ENCODE measurements at regions not wholly inside any gene's neighbourhood (a gene's known extent, or its start where the extent isn't known, plus 50 kb on each side); places are given as distances from the start of the nearest gene placed in this dataset.
"Not testable (repeated sequence)": the region's sequence is repeated elsewhere in the genome, so short reads cannot be mapped to it uniquely, and the experiment has no call there.

DNA sequence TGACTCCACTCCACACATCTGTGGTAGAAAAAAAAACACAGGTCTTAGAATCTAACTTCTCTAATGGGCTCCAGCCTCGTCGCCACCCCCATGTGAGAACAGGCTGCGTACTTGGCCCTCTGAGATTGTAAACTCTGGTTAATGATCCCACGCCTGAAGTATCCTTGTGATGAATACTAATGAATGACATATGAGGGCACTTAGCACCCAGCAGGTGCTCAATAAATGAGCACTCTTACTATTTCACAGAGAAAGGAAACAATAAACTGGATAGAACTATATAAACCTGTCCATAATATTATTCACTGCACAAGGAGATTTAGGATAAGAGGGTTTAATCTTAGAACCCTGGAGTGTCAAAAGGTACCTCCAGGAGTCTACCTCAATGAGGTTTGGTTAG, 310.1 kb upstream of the HNRNPA3 start:
- Histone ChIP-seq H3K27me3 (ENCODE audit: control insufficient read depth, insufficient read depth, low read length, poor library complexity, severe bottlenecking) (no peaks in the 10 kb centered on the region), H3K36me3 (ENCODE audit: control insufficient read depth, insufficient read depth, low read length) (no peaks in the 10 kb centered on the region), H3K4me3 (ENCODE audit: insufficient read depth, low read depth, low read length) (no peak overlapping the region), H3K4me1 (ENCODE audit: control insufficient read depth, insufficient read depth, low read length) (no peaks in the 10 kb centered on the region), H3K9me3 (ENCODE audit: control insufficient read depth, low read length) (no peaks in the 10 kb centered on the region), H3K27ac (ENCODE audit: insufficient read depth, low read depth, low read length, poor library complexity, severe bottlenecking) (no peak overlapping the region)
- 92 to 93% methylated on average over 4 of the region's 4 CpGs for WGBS, 2 experiments

DNA sequence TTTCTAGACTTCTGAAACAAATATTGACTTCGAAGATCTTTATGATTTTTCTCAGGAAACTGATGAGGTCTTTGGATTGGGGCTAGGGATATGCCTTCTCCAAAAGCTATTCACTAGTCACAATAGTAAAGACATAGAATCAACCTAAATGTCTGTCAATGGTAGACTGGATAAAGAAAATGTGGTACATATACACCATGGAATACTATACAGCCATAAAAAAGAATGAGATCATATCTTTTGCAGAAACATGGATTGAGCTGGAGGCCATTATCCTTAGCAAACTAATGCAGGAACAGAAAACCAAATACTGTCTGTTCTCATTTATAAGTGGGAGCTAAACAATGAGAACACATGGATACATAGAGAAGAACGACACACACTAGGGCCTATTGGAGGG, 308.5 kb upstream of the HNRNPA3 start:
- not testable (repeated sequence) for H3K27me3 ChIP-seq (ENCODE audit: control insufficient read depth, insufficient read depth, low read length, poor library complexity, severe bottlenecking); H3K36me3 ChIP-seq (ENCODE audit: control insufficient read depth, insufficient read depth, low read length); H3K4me3 ChIP-seq (ENCODE audit: insufficient read depth, low read depth, low read length); H3K9me3 ChIP-seq (ENCODE audit: control insufficient read depth, low read length); H3K4me1 ChIP-seq (ENCODE audit: control insufficient read depth, insufficient read depth, low read length); H3K27ac ChIP-seq (ENCODE audit: insufficient read depth, low read depth, low read length, poor library complexity, severe bottlenecking)
- WGBS, 2 experiments = 100% methylated on average over 1 to 2 of the region's 2 CpGs

DNA sequence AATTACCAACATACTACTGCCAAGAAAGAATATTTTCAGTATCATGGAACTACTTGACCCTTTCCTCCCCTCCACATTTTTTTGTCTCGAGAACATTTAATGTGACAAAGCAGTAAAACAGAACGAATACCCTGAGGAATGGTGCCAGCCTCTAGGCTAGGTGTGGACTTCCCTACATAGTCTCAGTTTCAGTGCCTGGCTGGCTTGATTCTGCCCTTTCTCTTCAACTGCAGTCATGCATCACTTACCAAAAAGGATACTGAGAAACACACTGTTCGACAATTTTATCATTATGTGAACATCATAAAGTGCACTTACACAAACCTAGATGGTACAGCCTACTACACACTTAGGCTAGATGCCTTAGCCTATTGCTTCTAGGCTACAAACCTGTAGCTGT, 305.3 kb upstream of the HNRNPA3 start:
- Histone ChIP-seq H3K27ac (ENCODE audit: insufficient read depth, low read depth, low read length, poor library complexity, severe bottlenecking) (no peak overlapping the region), H3K4me1 (ENCODE audit: control insufficient read depth, insufficient read depth, low read length) (no peaks in the 10 kb centered on the region), H3K27me3 (ENCODE audit: control insufficient read depth, insufficient read depth, low read length, poor library complexity, severe bottlenecking) (no peaks in the 10 kb centered on the region), H3K36me3 (ENCODE audit: control insufficient read depth, insufficient read depth, low read length) (no peaks in the 10 kb centered on the region), H3K9me3 (ENCODE audit: control insufficient read depth, low read length) (no peaks in the 10 kb centered on the region), H3K4me3 (ENCODE audit: insufficient read depth, low read depth, low read length) (no peak overlapping the region)
- WGBS, 2 experiments = 75 to 79% methylated on average over 3 of the region's 3 CpGs

DNA sequence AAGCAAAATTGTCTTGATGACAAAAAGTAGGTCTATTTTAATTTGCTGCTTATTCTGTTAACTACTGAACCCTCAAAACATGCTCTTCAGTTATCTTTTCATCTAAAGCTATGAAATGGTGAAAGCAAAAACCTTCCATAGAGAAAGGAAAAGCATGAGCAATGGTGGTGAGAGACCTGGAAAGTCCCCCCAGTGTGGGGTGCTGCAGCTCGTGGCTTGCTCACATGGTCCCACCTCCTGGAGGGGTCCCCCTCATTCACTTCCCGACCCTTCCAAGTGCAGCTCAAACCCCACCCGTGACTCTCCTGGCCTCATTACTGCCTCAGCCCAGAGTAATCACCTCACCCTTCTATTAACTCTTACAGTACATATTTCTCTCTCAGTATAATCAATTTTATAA, 301.8 kb upstream of the HNRNPA3 start:
- Histone ChIP-seq H3K4me1 (ENCODE audit: control insufficient read depth, insufficient read depth, low read length) (no peaks in the 10 kb centered on the region), H3K27ac (ENCODE audit: insufficient read depth, low read depth, low read length, poor library complexity, severe bottlenecking) (no peak overlapping the region), H3K27me3 (ENCODE audit: control insufficient read depth, insufficient read depth, low read length, poor library complexity, severe bottlenecking) (no peaks in the 10 kb centered on the region), H3K9me3 (ENCODE audit: control insufficient read depth, low read length) (no peaks in the 10 kb centered on the region), H3K4me3 (ENCODE audit: insufficient read depth, low read depth, low read length) (no peak overlapping the region), H3K36me3 (ENCODE audit: control insufficient read depth, insufficient read depth, low read length) (no peaks in the 10 kb centered on the region)
- WGBS, 2 experiments = 85 to 90% methylated on average over 3 of the region's 3 CpGs

DNA sequence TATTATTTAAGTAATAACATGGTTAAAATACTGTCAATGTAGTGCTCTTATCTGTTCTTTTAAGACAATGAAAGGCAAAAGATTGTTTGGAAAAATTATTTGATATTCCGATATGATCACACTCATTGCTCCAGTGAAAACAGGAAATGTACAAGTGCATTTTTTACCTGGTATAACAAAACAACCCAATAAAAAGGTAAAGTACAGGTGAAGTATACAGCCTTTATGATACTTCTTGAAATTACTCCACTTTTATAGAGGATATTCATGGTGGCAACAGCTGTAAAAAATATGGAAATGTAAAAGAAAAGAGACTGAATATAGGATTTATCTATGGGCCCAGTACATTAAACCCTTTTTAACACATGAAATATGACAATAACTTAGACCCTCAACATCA, 298.6 kb upstream of the HNRNPA3 start:
- no peak overlapping the region for H3K4me3 ChIP-seq (ENCODE audit: insufficient read depth, low read depth, low read length)
- no peaks in the 10 kb centered on the region for H3K9me3 ChIP-seq (ENCODE audit: control insufficient read depth, low read length)
- no peaks in the 10 kb centered on the region for H3K36me3 ChIP-seq (ENCODE audit: control insufficient read depth, insufficient read depth, low read length)
- no peaks in the 10 kb centered on the region for H3K27me3 ChIP-seq (ENCODE audit: control insufficient read depth, insufficient read depth, low read length, poor library complexity, severe bottlenecking)
- 80% methylated on average over 1 of the region's 1 CpG; no CpG with 5 or more reads in 1 of the 2 experiments for WGBS, 2 experiments
- H3K27ac ChIP-seq (ENCODE audit: insufficient read depth, low read depth, low read length, poor library complexity, severe bottlenecking) = no peak overlapping the region
- no peaks in the 10 kb centered on the region for H3K4me1 ChIP-seq (ENCODE audit: control insufficient read depth, insufficient read depth, low read length)

DNA sequence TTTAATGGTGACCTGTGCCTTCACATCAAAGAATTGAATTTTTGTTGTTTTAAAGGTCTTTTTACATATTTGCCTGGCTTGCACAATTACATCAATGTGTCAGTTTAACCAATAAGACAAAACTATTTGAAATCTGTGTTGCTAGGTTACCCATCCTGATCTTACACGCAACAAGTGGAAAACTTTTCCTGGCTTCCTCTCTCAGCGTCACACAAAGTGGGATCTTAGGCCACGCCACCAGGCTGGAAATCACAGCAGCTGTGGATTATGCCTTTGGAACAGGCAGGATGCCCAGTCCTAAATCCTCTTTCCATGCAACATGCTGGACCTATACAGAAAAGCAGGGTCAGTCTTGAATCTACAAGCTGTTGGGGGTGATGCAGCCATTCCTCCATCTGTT, 298.2 kb upstream of the HNRNPA3 start:
- no peaks in the 10 kb centered on the region for H3K9me3 ChIP-seq (ENCODE audit: control insufficient read depth, low read length)
- no peak overlapping the region for H3K4me3 ChIP-seq (ENCODE audit: insufficient read depth, low read depth, low read length)
- no peaks in the 10 kb centered on the region for H3K36me3 ChIP-seq (ENCODE audit: control insufficient read depth, insufficient read depth, low read length)
- H3K27me3 ChIP-seq (ENCODE audit: control insufficient read depth, insufficient read depth, low read length, poor library complexity, severe bottlenecking) = no peaks in the 10 kb centered on the region
- no peaks in the 10 kb centered on the region for H3K4me1 ChIP-seq (ENCODE audit: control insufficient read depth, insufficient read depth, low read length)
- 95% methylated on average over 3 of the region's 3 CpGs for WGBS, 2 experiments
- no peak overlapping the region for H3K27ac ChIP-seq (ENCODE audit: insufficient read depth, low read depth, low read length, poor library complexity, severe bottlenecking)

DNA sequence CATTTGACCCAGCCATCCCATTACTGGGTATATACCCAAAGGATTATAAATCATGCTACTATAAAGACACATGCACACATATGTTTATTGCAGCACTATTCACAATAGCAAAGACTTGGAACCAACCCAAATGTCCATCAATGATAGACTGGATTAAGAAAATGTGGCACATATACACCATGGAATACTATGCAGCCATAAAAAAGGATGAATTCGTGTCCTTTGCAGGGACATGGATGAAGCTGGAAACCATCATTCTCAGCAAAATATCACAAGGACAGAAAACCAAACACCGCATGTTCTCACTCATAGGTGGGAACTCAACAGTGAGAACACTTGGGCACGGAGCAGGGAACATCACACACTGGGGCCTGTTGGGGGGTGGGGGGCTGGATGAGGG, 290.0 kb upstream of the HNRNPA3 start:
- H3K4me3 ChIP-seq (ENCODE audit: insufficient read depth, low read depth, low read length); H3K9me3 ChIP-seq (ENCODE audit: control insufficient read depth, low read length); H3K4me1 ChIP-seq (ENCODE audit: control insufficient read depth, insufficient read depth, low read length); H3K27ac ChIP-seq (ENCODE audit: insufficient read depth, low read depth, low read length, poor library complexity, severe bottlenecking); H3K27me3 ChIP-seq (ENCODE audit: control insufficient read depth, insufficient read depth, low read length, poor library complexity, severe bottlenecking); H3K36me3 ChIP-seq (ENCODE audit: control insufficient read depth, insufficient read depth, low read length): not testable (repeated sequence)
- WGBS, 2 experiments = 90 to 93% methylated on average over 2 to 3 of the region's 3 CpGs

DNA sequence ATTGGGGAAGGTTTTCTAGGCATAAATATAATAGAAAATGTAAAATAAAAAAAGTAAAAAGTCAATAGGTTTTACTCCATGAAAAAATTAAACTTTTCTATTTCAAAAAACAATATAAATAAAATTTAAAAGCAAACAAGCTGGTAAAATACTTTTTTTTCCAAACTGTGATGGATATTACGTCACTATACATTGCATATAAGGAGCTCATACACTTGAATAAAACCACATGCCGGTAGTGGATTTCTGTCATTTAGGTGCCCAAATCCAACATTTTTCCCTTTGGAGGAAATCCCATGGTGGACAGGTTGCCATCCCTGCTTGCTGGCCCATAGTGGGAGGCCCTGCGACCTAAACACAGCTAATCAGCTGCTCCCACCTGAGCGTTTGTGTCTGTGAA, 289.4 kb upstream of the HNRNPA3 start:
- no peaks in the 10 kb centered on the region for H3K9me3 ChIP-seq (ENCODE audit: control insufficient read depth, low read length)
- H3K4me1 ChIP-seq (ENCODE audit: control insufficient read depth, insufficient read depth, low read length) = no peaks in the 10 kb centered on the region
- no peaks in the 10 kb centered on the region for H3K36me3 ChIP-seq (ENCODE audit: control insufficient read depth, insufficient read depth, low read length)
- no peak overlapping the region for H3K27ac ChIP-seq (ENCODE audit: insufficient read depth, low read depth, low read length, poor library complexity, severe bottlenecking)
- H3K27me3 ChIP-seq (ENCODE audit: control insufficient read depth, insufficient read depth, low read length, poor library complexity, severe bottlenecking) = no peaks in the 10 kb centered on the region
- 93 to 96% methylated on average over 4 of the region's 4 CpGs for WGBS, 2 experiments
- H3K4me3 ChIP-seq (ENCODE audit: insufficient read depth, low read depth, low read length) = no peak overlapping the region

DNA sequence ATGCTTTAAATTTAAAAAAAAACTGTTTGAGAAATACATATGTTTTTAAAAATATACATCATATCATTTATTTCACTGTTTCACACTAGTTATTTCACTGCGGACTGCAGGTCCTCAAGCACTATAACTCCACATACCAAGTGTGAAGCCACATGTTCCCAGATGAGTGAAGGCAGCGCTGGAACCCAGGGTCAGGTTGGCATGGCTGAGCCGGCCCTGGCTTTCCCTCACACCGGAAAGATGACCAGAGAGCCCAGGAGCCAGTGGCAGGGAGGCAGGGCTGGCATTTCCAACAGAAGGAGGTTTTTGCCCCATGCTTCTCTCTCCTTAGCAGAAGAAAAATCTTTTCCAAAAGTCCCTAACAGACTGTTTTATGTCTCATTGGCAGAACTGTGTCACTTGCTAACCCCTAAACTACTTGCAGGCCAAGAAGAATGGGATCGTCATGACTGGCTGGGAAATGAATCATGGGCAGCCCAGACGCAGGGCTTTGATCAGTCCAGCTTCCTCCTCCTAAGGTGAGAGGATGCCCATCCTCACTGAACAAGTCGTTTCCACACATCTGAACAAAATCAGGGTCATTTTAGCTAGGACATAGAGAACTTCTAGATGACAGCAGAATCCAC, 287.6 kb upstream of the HNRNPA3 start:
- H3K27me3 ChIP-seq (ENCODE audit: control insufficient read depth, insufficient read depth, low read length, poor library complexity, severe bottlenecking) = no peaks in the 10 kb centered on the region
- no peaks in the 10 kb centered on the region for H3K36me3 ChIP-seq (ENCODE audit: control insufficient read depth, insufficient read depth, low read length)
- 86 to 88% methylated on average over 7 of the region's 7 CpGs for WGBS, 2 experiments
- H3K4me1 ChIP-seq (ENCODE audit: control insufficient read depth, insufficient read depth, low read length) = no peaks in the 10 kb centered on the region
- no peaks in the 10 kb centered on the region for H3K9me3 ChIP-seq (ENCODE audit: control insufficient read depth, low read length)
- no peak overlapping the region for H3K27ac ChIP-seq (ENCODE audit: insufficient read depth, low read depth, low read length, poor library complexity, severe bottlenecking)
- H3K4me3 ChIP-seq (ENCODE audit: insufficient read depth, low read depth, low read length) = no peak overlapping the region

DNA sequence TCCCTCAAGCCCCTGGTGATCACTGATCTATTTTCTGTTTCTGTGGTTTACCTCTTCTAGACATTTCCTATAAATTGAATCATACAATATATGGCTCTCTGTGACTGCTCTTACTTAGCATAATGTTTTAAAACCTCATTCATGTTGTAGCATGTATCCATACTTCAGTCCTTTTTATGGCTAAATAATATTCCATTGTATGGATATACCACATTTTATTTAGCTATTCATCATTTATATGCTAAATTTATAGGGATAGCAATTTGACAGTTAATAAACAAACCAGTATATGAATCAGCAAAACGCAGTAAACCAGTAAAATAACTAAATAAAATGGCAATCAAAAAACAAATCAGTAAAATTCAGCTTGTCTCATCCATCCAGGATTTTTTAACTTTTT, 286.1 kb upstream of the HNRNPA3 start:
- H3K27ac ChIP-seq (ENCODE audit: insufficient read depth, low read depth, low read length, poor library complexity, severe bottlenecking) = no peak overlapping the region
- no peaks in the 10 kb centered on the region for H3K36me3 ChIP-seq (ENCODE audit: control insufficient read depth, insufficient read depth, low read length)
- H3K4me3 ChIP-seq (ENCODE audit: insufficient read depth, low read depth, low read length) = no peak overlapping the region
- no peaks in the 10 kb centered on the region for H3K9me3 ChIP-seq (ENCODE audit: control insufficient read depth, low read length)
- 0% methylated on average over 1 of the region's 1 CpG for WGBS, 2 experiments
- no peaks in the 10 kb centered on the region for H3K4me1 ChIP-seq (ENCODE audit: control insufficient read depth, insufficient read depth, low read length)
- no peaks in the 10 kb centered on the region for H3K27me3 ChIP-seq (ENCODE audit: control insufficient read depth, insufficient read depth, low read length, poor library complexity, severe bottlenecking)

DNA sequence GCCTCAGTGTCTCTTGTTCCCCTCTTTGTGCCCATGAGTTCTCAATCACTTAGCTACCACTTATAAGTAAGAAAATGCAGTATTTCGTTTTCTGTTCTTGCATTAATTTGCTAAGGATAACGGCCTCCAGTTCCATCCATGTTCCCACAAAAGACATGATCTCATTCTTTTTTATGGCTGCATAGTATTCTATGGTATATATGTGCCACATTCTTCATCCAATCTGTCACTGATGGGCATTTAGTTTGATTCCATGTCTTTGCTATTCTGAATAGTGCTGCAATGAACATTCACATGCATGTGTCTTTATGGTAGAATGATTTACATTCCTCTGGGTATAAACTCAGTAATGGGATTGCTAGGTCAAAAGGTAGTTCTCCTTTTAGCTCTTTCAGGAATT, 283.2 kb upstream of the HNRNPA3 start:
- not testable (repeated sequence) for H3K4me3 ChIP-seq (ENCODE audit: insufficient read depth, low read depth, low read length); H3K9me3 ChIP-seq (ENCODE audit: control insufficient read depth, low read length); H3K36me3 ChIP-seq (ENCODE audit: control insufficient read depth, insufficient read depth, low read length); H3K27me3 ChIP-seq (ENCODE audit: control insufficient read depth, insufficient read depth, low read length, poor library complexity, severe bottlenecking); H3K4me1 ChIP-seq (ENCODE audit: control insufficient read depth, insufficient read depth, low read length); H3K27ac ChIP-seq (ENCODE audit: insufficient read depth, low read depth, low read length, poor library complexity, severe bottlenecking)
- 87 to 100% methylated on average over 2 of the region's 2 CpGs for WGBS, 2 experiments

Measured in ectodermal cell (in vitro differentiated cells).